ENCODE measurements at regions not wholly inside any gene's neighbourhood (a gene's known extent, or its start where the extent isn't known, plus 50 kb on each side); places are given as distances from the start of the nearest gene placed in this dataset.

DNA sequence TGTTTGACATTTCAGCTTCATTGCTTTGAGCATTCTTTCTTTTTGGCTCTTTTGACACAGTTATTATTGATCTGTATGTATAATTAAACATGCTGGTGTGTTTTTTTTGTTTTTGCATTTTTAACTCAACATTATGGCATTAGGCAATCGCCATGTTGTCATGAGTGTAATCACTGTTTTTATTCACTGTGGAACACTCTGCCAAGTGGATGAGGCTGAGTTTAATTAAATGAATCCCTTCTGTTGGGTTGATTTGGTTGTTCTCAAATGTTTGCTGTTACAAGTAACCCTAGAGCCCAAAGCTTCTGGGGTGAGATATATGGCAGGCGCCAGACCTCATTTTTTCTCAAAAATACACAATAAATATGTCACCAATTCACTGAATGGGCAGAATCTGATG, 428.1 kb downstream of the MATN1 start:
- no peak for DNase-seq

DNA sequence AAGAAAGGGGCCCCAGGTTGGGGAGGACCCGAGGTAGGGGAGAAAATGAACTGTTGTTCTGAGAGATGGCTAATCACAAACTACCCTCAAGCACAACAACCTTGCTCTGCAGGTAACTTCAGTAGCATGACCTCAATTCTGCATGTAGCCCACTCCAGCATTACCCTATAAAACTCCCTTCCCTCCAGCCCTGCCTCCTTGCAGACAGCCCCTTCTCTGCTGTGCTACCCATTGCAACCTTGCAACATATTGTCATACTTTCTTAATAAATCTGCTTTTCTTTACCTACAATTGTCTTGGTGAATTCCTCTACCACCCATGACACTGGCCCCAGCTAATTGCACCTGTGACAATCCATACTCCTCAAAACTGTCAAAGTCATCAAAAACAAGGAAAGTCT, 428.9 kb downstream of the MATN1 start:
- no peak for DNase-seq

DNA sequence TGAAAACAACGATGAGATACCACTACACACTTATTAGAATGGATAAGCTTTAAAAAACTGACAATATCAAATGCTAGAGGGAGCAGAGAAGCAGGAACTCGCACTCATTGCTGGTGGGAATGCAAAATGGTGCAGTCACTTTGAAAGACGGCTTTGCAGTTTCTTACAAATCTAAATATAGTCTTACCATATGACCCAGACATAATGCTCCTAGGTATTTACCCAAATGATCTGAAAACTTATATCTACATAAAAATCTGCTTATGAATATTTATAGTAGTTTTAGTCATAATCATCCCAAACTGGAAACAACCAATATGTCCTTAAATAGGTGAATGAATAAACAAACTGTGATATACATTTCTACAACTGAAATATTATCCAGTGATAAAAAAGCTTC, 430.9 kb downstream of the MATN1 start:
- DNase-seq: no peak

DNA sequence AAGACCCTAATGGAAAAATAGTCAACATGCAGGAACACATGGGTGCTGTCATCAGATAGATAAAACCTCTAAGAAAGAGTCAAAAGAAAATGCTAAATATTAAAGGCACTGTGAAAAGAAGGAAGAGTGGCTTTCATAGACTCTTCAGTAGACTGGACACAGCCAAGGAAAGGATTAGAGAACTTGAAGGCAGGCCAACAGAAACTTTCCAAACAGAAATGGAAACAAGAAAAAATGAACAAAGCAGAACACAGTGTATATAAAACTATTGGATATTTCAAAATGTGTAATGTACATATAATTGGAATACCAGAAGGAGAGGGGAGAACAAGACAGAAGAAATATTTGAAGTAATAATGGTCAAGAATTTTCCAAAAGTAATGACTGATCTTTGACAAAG, 431.9 kb downstream of the MATN1 start:
- peak in 2 of 3 donors; percentile 43 to 58 for DNase-seq

DNA sequence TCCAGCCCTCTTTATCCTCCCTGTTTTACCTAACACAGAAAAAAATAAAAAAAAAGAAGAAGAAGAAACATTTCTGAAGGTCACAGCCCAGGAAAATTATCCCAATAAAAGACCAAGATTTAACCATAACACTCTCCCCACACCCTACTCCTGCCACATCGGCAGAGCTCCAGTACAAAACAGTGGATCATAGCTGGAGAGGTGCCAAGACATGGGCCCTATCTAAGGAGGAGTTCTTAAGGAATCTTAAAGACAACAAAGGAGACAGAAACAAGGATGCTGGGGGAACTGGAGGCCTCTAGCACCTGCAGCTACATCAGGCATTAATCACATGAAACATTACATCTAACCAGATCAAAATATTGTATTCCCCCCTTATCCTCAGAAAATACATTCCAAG, 432.8 kb downstream of the MATN1 start:
- no peak for DNase-seq

DNA sequence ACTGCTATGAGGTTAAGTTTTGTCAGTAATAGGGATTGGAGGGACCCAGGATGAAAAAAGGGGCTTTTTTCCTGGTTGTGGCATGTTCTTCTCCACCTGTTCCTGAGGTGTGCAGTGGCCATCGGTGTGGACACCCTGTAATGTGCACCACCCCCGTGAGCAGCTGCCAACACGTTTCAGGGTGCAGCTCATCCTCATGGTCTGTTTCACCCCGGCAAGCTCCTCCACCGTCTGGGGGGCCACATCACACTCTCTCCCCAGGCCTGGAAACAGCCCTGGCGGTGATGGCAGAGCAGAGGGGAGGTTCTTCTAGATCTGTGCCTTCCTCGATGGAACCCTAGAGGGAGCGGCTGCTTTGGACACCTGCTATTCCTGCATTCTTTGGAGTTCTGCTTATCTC, 435.4 kb downstream of the MATN1 start:
- DNase-seq: no peak

DNA sequence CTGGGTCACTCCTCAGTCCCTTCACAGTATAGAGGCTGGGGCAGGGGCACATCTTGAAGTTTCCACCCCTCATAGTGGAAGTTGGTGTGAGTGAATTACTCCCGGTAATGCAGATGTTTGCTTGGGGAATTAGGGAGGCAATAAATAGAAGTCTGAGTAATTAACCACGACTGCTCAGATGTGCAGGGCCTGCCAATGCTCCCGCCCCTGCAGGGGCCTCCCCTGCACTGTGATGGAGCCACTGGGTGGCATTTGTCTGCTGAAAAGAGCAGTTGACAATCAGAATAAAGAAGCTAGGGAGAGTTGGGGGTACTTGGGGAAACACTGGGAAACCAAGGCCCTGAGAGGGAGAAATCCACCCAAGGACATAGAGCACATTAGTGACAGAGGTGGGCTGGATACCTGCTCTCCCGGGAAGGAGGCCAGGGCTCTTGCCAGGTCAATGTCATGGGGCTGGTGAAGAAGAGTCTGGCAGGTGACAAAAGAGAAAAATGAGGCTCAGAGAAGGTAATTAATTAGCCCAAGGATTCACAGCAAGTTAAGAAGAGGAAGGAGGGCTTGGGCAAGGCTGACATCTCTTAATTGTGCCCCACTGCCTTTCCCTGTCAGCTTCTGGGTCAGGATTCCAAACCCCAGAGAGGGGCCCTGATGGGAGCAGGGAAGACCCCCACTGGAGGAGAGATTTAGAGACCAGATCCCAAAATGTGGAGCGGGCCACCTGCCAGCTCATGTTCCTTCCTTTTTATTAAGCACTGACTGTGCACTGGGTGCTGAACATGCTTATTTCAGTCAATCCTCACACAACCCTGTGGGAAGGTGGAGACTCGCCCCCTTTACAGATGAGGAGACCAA, 436.2 kb downstream of the MATN1 start:
- no peak for DNase-seq

DNA sequence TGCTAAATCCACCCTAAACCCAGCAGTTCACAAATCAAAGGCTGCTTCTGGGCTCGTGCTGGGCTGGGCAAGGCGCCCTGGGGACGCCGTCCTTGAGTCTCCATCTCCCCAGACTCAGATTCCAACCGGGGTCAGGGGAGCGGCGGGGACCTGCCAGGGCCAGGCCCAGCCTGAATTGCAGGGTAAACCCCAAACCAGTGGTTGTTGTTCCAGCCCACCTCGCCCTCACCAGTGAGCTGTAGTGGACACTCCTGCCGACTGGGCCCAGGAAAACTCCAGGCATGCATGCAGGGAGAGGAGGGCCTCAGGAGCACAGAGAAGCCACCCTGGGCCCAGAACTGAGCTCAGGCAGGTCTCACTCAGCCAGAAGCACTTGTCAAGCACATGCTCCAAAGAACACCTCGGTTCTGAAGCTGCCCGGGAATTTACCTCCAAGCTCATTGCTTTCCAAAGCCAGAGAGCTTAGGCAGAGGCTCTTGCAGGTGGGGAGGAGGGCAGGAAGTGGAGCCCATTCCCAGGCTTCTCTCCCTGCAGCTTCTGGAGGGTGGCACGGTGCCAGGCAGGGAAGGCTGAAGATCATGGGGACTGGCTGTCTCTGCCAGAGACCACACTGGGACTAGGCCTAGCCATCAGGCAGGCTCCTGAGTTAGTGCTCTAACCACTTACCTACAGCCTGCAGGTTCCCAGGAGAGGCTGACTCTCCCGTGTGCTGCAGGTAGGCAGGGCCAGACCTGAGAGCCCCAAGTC, 437.0 kb downstream of the MATN1 start:
- DNase-seq: peak in 1 of 3 donors; percentile 11

DNA sequence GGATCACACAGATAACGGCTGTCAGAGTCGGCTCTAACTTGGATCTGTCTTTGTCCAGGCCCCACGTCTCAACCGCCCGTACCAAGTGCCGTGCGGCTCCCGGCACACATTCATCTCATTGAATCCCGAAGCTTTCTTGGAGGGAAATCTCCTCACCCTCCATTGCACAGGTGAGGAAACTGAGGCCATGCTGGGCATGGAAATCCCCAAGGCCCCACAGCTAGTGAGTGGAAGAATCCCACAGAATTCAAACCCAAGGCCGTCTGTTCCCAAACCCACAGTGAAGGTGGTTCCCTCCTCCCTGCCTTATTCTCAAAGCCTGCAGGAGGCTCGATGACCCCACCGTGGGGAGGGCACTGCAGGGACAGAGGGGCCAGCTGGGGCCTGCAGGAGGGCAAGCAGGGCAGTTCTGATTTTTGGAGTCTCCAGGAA, 437.9 kb downstream of the MATN1 start:
- no peak for DNase-seq

DNA sequence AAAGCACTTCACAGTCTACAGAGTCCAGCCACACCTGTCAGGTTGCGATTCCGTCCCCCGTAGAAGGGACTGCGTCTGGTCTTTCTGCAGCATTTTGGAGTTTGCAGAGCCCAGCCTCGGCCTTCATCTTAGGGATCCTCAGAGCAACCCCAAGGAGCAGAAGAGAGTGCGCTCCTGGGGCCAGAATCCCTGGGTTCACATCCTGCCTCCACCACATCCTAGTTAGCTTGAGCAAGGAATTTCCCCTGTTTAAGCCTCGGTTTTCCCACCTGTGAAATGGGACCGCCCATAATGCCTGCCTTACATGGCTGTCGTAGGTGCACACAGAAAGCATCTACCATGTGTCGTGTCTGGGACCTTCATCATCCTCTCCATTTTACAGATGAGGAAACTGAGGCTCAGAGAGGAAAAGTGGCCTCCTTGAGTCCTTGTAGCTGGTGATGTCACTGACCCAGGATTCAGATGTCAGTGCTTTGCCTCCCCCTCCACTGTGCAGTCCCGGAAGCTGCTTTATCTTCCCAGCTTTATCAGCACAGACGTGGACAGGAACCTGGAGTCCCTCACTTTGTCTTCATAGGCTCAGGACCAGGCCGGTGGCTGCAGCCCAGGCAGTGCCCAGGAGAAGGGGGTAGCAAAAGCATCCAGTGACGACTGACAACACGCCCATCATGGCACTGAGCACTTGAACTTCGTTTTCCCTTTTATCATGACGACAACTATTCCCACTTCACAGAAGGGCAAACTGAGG, 438.5 kb downstream of the MATN1 start:
- no peak for DNase-seq

DNA sequence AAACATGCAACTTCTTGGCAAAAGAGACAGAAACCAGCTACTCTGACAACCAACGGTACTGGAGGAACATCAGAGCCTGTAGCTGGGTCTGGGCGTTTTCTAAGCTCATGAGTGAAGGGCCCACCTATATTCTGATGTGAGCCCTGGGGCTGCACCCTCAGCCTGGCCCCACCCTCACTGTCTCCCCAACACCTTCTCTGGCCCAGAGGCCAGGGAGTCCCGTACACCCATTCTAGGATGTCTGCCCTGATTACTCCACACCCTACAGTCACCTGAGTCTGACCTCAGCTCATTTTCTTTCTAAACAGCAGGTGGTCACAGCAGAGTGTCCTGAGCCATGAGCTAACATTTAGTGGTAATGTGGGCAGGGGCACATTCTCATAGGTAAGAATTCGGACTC, 439.2 kb downstream of the MATN1 start:
- no peak for DNase-seq

DNA sequence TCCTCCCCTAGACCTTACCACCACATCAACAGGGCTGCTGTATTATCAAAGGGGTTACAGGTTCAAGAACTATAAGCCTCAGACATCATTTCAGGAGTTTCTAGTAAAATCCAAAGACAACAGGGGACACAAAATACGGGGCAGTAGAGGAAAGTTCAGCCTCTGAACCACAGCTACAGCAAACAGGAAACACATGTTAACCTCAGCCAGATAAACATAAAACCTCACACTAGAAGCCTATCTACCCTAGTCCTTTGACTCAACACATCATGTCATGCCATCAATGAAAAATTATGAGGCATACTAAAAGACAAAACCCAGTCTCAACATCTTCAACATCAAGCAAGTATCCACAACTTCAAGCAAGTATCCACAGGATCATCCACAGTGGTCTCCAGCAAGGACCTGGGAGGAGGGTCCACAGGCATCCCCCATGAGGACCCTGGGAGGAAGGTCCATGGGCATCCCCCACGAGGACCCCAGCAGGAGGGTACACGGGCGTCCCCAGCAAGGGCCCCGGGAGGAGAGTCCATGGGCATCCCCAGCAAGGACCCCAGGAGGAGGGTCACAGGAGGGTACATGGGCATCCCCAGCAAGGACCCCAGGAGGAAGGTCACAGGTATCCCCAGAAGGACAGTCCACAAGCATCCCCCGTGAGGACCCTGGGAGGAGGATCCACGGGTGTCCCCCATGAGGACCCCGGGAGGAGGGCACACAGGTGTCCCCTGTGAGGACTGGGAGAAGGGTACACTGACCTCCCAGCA, 440.0 kb downstream of the MATN1 start:
- no peak for DNase-seq

DNA sequence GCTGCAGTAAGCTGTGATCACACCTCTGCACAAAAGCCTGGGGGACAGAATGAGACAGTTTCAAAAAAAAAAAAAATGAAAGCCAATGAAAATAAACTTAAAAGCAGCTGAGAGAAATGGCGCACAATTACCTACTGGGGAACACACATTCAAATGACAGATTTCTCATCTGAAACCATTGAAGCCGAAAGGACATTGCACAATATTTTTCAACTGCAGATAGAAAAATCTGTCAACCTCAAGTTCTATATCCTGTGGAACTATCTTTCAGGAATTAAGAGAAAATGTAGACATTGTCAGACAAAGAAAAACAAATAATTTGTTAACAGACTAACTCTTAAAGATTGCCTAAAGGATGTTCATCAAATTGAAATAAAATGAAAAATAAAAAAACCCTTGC, 442.8 kb downstream of the MATN1 start:
- no peak for DNase-seq

DNA sequence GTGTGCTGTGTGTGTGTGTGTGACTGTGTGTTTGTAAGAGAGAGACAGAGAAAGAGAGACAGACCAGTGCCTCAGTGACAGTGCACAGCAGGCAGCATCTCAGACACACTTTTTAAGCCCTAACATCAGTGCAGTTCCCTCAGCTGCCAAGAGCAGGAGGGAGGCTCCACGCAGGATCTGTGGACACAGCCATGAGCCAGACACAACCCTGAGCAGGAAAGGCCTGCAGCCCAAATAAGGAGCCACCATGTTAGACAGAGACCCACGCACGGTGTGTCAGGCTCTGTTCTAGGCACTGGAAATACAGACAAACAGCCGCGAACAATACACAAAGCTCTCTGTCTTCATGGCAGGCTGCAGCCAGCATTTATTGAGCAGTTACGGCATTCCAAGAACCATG, 445.5 kb downstream of the MATN1 start:
- DNase-seq: no peak

DNA sequence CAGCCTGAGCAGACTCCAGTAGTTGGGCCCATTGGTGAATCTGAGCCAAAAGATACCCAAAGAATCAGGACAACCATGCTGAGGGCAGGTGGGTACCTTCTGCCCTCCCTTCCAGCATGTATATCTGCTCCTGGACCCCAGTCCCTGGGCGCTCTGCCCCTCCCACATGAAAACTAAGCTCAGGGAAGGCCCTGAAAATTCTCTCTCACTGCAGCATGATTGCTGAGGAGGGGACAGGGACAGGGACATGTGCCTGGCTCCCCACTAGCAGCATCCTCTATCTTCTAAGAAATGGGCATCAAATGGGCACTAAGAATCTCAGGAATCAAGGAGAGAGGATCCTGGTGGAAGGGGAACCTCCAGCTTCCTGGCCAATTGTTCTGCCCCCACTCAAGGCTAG, 446.0 kb downstream of the MATN1 start:
- DNase-seq: no peak

DNA sequence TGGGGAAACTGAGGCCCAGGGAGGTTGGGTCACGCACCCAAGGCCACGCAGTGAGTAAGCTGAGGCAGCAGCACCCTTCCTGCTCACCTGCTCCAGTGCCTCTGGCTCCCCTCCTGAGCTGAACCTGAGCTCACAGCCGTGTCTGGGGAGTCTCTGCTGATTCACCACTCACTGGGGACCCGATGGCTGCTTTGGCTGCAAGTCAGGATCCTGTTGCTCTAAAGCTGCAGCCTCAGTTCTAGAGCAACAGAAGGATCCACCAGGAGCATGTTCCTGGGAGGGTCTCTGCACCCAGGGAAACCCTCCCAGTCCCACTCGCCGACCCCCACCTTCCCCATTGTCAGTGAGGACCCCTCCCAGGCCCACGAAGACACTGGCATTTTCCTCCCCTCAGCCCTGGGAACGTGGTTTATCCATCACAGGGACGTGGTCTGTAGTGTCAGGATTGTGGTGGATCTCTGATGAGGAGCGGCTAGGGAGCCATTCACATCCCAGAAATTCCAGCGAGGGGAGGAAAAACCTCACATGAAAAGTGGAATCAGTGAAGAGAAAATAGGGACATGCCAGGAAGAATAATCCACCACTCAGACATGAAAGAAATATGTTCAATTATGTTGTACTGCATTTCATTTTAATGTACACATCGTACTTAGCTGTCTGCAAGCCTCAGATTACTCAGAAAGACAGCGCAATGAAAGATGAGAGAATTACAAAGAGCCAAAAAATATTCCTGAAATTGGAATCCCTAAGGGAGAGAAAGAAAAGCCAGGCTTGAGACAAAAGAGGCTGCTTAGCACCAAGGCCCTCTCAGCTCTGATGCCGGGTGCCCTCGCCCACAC, 447.2 kb downstream of the MATN1 start:
- no peak for DNase-seq

DNA sequence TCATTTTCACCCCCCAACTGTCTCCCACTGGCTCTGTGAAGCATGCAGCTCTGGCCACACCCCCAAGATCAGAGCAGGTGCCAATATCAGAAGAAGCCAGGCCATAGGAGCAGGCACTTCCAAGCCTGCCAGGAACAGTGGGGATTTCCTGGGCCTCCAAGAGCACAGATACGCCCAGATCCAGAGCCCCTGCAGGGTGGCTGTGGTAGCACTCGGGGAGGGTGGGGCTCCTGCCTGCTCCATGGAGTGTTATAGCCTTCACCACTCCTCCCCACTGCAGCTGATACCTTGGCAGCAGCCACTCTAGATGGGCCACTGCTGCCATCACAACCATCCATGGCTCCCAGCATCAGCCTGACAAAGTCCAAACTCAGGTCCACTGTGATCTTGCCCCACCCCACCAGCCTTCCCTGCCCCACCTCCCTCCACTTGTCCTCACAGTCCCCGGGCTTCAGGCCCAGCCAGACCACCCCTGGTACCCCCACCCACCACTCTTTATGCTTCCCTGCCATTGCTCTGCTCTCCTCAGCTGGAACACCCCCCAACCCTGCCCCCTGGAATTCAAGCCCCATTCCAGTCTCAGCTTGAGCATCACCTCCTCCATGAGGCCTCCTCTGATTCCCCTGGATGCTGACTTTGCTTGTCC, 448.3 kb downstream of the MATN1 start:
- DNase-seq: no peak

DNA sequence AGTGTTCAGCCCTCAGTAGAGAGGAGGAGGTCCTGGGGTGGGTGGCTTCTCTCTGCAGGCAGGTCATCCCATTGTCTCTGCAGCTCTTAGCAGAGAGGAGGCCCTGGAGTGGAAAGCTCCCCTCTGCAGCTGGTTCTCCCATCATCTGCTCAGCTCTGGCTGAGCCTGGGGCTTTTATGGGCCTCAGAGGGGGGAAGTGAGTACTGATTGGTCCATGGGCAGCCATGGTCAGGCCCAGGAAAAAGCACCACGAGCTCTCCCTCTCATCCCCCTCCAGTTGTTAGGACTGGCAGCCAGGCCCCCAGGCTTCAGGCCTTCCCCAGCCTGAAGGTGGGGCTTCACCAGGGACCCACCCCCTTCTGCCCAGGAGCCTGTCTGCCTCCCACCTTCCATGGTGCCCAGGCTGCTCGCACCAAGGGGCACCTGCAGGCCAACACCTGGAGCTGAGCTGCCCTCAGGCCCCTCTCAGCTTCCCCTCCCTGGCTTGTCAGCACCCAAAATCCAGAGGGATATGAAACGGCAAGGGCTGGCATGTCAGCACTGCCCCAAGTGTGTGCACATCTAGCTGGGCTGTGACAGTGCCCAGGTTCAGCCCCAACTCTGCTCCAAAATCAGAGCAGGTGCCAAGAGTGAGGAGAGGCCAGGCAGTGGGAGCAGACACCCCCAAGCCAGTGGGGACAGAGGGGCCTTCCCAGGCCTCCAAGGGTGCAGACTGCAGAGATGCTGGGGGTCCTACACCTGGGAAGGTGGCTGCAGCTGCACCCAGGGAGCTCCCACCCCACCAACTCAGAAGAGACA, 449.0 kb downstream of the MATN1 start:
- no peak for DNase-seq

DNA sequence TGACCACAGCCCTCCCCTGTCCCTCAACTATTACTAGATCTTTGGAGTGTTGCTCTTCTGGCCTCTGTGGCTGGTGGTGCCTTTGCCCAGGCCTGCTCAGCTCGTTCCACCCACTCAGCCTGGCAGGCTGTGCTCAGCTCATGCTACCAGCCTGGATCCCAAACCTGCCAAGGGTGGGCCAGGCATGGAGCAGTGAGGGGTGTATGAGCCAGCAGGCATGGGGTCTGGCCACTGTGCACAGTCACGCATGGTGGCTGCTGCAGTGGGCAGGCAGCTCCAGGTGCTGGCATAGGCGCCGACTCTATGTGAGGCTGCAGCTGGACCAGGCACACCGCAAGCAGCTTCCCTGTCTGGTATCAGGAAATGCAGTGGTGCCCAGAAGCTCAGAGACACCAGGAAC, 449.9 kb downstream of the MATN1 start:
- no peak for DNase-seq

DNA sequence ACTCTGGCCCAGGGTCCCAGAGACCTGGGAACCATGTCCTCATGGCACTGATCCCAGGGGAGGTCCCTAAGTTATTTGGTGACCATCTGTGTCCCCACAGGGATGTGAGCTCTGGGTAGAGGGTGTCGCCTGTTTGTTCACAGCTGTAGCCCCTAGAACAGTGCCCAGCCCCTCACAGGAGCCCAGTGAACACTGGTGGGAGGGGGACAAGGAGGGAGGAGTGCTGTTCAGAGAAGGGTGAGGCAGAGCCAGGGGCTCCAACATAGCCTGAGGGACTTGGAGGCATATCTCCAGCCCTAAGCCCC, 450.4 kb downstream of the MATN1 start:
- no peak for DNase-seq
